Inflammatory macrophage (primary cell): ENCODE measurements at regions not wholly inside any gene's neighbourhood (a gene's known extent, or its start where the extent isn't known, plus 50 kb on each side); places are given as distances from the start of the nearest gene placed in this dataset.

Source experiments
- DNase-seq, 2 donors: peaks; one replicate each; pipeline ENCODE4 v3.0.0-alpha.2; 2020 to 2022

DNA sequence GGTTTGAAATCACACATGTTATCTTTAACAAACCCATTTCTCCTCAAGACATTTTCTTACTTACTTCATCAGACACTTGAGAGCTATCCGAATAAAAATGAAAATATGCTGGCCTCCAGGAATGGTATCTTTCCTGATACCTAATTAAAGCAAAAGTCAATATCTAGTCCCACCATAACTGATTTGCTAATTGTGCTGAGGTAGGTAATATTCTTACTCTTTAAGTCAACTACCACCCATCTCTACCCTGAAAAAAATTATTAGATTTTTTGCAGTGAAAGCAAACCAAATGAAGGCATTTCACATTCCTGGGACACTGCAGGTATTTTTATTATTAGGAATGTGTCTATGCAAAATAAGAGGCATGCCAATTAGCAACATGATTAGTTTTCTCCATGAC is 175.8 kb downstream of the QDPR start:
- no peak for DNase-seq

DNA sequence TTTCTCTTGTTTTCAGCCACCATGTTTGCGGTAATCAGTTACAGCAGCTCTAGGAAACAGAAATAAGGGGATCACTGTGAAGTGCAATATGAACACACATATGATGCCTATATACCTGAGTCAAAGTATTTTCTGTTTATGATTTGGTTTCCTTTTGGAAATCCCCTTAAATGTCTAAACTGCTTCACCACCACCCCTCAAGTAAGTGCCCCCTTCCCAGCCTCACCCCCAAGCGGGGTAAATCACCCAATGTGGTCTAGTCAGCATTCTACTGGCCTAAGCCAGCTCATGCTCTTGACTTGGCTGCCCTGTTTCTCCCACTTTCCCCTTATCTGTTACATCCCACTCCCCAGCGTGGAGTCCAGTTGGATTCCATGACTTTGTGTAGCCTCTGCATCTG is 176.5 kb downstream of the QDPR start:
- no peak for DNase-seq

DNA sequence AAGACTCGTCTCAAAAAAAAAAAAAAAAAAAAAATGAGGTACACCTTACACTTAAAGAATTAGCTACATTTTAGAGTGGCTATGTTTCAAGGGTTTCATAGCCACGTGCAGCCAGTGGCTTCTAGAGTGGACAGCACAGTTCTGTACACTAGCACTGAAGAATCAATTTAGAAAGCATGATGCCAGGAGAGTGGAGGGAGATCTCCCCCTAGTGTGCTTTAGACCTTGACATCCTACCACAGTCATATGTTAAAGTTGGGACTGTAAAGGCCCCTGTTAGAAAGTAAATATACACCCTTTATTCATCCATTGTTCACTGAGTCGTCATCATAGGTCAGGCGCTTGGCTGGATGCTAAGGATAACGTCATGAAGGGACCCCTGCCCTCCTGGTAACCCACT is 179.4 kb downstream of the QDPR start:
- DNase-seq = no peak

DNA sequence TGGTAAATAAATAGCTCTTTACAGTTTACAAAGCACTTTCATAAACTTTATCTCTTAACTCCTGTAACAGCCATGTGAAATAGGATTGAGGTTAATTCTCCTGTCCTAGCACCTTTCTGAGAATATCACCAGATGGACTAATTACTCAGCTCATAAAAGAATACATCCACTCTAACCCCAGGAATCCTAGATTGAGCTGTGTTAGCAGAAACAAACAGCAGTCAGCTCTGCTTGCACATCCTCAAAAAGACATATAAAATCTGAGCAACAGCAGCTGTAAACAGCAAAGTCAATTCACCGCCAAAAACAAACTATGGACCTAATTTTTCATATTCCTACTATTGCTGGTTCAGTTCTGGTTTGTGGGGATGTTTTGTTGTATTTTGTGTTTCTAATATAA is 182.8 kb downstream of the QDPR start:
- DNase-seq = no peak

DNA sequence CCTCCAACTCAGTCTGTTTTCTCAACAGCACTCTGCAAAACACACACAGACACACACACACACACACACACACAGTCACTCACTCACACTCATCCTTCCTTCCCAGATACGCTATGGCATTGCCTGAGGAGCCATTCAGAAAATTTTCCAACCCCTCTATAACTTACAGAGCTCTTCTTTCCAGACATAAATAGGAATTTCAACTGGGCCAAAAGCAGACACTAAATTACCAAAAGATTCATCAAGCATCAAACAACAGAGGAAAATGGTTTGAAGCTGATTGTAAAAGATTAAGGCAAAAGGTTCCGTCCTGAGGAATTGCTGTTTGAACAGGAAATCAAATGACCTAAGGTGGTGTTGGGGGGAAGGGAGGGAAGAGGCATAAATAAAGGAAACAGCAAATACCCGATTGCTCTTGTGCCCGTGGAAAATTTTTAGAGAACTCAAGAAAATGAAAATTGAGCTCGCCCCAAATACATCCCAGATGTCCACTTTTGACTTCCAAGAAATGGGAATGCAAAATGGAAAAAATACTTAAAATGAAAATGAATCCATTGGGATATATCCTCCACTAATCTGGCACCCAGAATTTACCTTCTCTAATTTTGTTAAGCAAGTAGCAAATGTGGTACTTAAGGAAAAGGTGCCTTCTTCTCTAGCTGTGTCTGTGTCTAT is 183.6 kb downstream of the QDPR start:
- DNase-seq = no peak

DNA sequence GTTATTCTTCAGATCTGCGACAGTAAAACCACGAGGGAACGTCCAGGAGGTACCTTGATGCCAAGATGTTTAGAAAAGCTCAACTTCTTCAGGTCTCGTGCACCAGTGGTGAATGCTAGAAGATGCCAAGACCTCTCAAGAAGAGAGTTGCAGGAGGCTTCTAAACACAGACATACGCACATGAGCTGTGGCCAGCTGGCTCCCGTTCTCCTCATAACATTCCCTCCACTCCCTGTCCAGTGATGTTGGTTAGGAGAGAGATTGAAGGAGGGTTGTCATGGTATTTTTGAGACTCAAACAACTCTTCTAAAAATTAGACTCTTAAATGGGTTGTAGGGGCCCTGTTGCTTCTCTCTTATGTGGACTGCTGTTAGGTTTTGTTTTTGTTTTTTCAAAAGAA is 184.3 kb downstream of the QDPR start:
- no peak for DNase-seq

DNA sequence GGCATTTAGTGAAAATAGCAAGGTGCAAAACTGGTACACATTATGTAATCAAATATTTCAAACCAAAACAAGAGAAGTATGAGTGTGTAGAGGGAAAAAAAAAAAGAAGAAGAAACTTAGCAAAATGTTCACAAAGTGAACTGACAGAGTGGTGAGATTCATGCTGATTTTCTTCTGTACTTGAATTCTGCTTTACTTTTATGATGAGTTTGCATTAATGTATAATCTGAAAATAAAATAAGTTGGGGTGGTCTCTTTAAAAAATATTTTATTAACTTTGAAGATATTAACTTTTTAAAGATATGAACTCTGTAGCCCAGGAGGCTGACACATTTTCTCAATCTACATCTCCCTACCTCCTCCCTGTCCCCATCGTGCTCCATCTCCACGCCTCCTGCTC is 185.1 kb downstream of the QDPR start:
- DNase-seq = no peak

DNA sequence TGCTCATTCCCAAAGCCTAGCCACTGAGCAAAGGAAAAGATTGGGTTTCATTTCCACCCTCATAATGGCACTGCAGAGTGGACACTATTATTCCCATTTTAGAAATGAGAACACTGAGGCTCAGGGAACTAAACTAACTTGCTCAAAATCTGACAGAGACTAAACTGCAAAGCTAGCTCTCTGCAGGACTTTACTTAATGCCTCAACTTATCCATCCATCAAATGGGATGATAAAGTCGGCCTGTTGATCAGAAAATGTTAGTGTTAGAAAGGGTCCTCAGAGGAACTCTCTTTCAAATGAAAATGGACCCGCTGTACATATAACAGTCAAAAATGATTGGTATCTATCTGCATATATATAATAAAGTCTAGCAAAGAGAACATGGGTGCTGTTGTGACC is 186.8 kb downstream of the QDPR start:
- DNase-seq = no peak

DNA sequence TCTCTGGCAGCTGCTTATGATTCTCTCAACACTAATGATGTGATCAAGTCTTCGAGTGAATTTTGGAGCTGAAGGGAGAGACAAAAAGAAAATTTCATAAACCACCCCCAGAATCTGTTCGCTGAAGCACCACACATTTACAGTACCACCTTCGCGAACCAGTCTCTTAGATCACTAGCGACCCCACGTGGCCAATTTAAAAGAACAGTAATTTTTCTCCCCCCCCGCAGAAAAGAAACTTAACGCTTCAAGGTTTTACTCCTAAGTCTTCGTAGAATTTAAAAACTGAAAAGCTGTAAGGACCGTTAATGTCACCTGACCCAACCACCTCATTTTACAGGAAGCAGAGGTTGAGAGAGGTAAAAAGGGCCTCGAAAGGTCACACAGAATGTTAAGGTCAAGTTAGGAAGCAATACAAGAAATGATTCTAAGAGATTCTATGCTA is 187.5 kb downstream of the QDPR start:
- DNase-seq = peak; percentile 17 to 34

DNA sequence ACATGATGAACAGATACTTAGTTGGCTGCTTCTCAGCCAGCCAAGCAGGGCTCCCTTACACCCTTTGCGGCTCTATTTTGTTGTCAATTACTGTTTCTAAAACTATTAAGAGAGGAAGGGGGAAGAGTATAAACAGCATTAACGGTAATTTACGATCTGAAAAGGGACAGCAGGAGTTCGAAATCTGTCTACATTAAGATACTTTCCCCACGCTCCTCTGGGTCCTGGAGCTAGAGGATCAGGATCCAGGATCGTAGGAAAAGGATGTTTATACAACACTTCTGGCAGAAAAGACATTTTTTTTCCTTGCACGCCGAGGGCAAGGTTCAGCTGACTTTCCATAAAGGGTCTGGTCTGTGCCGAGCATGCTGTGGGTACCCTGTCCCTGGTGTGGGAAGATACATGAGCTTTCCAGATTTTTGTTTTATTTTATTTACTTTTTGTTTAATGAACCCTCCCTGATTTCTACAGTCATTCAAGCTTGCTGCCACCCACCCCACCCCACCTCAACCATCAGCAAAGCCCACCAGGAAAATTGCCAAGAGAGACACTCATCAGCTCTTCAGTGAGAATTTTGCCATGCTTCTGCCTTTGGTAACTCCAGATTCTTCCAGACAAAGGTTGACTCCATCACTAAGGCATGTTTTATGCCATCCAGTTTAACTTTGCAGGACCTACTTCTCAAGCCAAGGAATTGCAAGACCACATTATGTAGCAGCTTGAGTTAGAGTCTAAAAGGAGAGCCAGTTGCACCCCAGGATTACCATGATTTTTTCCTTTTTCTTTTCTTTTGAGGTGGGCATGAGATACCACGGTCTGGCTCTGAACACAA is 188.1 kb downstream of the QDPR start:
- no peak for DNase-seq

DNA sequence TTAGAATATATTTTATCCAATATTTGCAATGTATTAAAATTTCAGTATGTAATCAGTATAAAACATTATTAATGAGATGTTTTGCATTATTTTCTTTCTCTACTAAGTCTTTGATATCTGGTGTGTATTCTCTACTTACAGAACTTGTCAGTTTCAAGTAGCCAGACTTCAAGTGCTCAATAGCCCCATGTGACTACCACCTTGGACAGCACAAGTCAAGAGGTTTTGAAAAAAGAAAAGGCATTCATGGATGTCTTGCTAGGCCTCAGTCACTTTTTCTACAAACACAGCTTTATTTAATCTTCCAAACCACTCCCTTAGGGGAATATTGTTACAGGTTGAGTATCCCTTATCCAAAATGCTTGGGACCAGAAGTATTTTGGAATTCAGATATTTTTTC is 189.4 kb downstream of the QDPR start:
- DNase-seq = no peak

DNA sequence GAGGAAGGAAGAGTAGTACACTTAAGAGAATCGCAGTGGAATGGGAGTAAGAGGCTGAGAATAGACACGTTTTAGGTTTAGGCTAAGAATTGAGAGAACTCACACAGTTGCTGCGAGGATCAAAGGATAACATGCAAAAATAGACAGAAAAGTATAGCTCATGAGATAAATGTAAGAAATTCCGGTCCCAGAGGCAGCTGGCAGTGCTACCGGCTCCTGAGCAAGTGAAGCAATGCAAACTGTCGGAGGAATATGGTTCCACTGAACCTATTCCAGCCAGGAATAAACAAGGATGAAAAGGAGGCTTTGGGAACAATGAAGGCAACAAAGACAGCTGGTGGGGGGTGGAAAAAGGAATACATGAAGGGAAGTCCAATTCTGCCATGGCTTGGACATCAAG is 191.8 kb downstream of the QDPR start:
- DNase-seq = no peak

DNA sequence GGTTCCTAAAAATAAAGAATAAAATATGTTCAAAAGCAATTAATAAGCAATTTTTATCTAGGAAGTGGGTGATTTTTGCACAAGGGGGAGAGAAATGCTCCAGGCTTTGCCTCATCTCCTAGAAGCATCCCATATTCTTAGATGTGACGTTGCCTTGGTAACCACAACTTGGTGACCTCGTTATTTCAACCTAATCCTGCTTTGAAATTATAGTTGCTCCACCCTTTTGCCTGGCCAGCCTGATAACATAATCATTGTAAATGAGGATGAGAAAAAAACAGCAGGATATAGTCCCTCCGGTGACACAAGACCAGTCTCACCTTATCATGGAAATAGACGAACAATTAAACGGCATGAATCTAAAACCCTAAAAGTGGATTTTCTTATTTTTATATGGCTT is 194.4 kb downstream of the QDPR start:
- DNase-seq = no peak

DNA sequence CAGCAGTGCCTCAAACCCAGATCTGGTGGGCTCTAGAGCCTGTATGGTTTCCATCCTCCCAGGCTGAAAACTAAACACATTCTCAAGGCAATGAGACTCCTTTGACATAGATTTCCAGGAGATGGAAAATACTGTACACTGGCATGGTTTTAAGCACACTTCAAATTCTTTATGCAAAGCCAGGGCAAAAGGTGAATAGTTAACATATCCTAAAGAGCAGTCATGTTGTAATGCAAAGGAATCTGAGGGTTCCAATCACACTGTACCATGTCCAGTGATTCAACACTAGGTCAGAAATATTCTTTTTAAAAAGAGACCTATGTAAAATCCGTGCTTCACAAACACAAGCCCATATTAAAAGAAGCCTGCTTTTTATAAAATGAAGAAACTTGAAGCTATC is 195.3 kb downstream of the QDPR start:
- no peak for DNase-seq

DNA sequence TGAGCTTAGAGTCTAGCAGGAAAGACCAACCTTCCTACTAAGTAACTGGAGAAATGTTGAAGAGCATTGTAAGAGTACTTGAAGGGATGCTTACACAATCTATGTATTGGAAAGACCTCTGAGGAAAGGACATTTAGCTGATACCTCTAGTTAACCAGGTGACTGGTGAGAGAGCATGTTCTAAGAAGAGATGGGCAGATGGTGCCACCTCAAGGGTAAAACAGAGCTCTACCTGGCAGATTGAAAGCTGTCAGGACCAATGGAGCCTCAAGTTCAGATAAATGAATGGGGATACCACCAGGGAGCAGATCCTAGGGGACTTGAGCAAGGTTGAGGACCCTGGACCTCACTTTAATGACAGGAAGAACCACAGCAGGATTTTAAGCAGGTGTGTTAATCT is 196.4 kb downstream of the QDPR start:
- no peak for DNase-seq

DNA sequence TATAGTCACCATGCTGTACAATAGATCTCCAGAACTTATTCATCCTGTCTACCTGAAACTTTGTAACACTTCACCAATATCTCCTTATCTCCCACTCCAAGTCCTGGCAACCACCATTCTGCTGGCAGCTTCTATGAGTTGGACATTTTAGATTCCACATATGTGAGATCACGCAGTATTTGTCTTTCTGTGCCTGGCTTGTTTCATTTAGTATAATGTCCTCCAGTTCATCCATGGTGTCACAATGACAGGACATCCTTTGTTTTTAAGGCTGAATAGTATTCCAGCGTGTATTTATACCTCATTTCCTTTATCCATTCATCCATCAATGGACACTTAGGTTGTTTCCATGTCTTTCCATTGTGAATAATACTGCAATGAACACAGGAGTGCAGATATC is 198.7 kb downstream of the QDPR start:
- DNase-seq = no peak

DNA sequence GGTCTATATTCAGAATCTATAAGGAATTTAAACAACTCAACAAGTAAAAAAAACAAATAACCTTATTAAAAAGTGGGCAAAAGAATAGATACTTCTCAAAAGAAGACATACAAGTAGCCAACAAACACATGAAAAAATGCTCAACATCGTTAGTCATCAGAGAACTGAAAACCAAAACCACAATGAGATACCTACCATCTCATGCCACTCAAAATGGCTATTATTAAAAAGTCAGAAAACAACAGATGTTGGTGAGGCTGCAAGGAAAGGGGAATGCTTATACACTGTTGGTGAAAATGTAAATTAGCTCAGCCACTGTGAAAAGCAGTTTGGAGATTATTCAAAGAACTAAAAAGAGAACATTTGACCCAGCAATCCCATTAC is 201.6 kb downstream of the QDPR start:
- no peak for DNase-seq

DNA sequence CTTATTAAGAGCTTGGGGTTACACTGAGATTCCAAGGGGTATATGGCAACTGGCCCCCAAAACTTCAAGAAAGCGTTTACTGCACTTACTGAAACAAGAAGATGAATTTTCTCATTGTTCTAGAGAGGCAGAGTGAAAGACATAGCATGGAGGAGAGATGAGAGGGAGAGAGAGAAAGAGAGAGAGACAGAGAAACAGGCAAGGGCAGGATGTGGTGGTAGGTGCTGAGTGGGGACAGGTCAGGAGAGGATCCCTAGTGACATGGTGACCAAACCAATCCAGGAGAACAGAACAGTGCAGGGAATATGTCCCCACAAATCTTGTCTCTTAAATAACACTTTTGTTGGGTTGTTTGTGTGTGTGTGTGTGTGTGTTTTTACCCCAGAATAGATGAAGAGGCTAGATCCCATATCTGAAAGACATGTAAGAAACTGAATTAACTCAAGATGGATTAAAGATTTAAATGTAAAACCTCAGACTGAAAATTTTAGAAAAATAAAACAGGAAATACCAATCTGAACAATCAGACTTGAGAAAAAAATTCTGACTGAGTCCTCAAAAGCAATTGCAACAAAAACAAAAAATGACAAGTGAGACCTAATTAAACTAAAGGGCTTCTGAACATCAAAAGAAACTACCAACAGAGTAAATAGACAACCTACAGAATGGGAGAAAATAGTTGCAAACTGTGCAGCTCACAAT is 202.2 kb downstream of the QDPR start:
- no peak for DNase-seq

DNA sequence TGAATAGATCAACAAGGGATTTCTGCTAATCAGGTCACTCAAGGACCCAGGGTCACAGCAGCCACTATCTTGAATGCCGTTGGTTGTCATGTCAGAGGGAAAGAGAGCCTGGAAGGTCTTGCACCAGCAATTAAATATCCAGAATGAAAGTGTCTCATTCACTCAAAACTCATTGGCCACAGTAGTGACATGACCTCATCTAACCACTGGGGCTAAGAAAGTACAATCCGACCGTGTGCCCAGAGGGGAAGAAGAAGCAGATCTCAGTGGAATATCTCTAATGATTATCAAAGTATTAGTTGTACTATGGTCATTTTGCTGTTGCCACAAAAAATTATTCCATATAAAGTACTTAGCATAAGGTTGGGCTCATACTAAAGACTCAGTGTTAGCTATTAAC is 210.0 kb downstream of the QDPR start:
- no peak for DNase-seq

DNA sequence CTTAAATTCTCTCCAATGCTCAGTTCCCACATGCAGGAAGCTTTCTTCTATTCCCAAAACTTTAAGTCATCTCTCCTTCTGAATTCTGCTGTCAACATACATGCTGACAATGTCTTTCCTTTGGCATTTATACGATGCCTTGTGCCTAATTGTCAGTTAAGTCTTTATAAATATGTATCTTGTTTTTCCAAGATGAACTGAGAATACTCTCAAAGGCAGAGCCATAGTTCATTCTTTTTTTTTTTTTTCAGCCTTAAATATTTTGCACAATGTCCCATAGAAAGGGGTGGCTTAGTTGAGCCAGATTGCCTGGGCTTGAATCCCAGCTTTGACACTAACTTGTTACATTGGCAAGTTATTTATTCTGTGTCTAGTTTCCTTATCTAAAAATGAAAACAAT is 210.6 kb downstream of the QDPR start:
- DNase-seq = no peak

DNA sequence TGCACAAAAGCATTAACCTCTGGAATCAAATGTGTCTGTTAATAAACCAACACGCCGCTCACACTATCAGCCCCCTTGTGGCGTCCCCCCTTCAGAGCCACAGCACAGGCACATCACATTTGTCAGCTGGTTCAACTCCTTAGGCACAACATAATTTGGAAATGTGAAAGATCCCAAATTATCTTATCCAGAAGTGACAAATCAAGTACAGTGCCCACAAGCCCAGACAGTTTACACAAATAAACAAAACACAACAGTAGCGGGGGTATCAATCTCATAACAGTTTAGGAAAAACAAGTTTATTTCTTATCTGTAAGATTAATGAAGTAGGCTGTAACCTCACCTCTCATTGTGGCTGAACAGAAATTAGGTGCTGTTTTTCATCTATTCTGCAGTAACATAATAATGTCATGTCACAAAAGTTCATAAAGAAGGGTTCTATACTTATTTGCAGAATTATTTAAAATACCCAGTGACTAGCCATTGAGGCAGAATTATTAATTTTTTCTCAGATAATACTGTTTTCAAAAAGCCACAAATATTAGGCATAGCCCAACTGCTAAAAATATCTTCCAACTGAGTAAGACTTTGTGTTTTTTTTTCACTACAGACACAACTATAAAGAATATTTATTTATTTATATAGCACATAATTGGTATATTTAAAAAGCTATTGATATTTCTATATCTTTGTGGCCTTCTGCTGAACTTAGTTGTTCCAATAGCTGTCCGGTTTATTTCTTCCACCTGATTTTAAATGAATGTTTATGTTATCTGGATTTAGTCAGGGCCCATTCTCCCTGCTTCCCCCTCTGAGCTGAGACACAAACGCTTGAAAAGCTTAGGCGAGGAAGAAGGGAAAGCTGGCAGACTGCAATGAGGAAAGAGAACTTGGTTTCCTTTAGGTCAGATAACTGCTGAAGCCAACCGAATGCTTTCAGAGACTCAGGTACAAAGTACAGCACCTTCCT is 214.7 kb downstream of the QDPR start:
- no peak for DNase-seq

DNA sequence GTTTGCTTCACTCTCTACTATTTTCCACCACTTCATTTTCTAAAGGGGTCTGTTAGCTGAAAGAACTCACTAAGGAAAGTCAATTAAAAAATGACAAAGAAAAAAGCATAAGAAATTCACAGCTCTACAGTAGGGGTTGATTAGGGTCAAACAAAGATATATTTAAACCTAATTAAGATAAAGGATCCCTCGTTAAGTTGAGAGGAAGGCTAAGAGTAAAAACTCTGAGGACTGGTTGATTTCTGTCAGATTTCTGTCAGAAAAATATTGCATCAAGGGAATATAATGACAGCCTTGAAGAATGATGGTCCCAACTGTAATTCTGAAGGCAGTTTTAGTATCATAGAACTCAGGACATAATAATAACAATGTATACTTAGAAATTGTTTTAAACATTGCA is 218.0 kb downstream of the QDPR start:
- DNase-seq = no peak

DNA sequence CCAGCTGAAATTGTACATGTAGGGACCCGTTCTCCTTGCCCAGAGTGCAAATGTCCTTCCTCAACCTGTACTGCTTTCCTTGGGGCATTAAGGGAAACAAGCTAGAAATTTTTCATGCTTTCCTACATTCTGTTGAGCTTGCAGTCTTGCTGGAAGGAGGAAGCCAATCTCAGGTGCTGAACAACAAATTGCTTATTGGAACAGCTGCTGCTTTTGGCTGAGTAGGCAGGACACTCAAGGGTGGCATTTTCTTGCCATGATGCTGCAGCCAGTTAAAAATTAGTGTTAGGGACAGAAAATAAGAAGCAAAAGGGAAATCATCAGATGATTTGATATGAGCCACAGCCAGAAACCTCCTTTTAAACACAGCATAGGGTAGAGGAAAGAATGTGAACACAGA is 223.7 kb downstream of the QDPR start:
- no peak for DNase-seq
